ENCODE measurements at regions not wholly inside any gene's neighbourhood (a gene's known extent, or its start where the extent isn't known, plus 50 kb on each side); places are given as distances from the start of the nearest gene placed in this dataset.

DNA sequence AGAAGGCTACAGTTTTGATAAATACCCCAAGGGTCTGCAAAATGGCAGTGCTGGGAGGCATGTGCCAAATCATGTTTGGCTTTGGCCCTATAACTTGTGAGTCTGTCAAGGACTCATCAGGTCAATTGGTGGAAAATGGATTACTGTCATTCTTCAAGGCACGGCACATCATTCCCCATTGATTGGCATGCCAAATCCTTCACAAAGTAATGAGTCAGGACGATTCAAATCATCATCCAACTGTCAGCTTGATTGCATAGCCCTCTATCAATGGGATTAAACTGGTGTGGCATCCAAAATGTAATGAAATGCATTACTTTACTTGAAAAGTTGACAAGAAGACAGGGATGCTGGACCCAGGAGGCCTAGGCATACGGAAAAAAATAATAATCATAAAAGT lies 441.6 kb upstream of the PIK3C3 start:
- TF ChIP-seq CTCF (IDR thresholded peaks at IDR 0.05; ENCODE audit: borderline replicate concordance, extremely low read depth, insufficient read depth) = no peak
- no peak for DNase-seq
- no peak overlapping the region for H3K9ac ChIP-seq (ENCODE audit: low read length in 3 of 3)
- no peaks in the 10 kb centered on the region for H3K27me3 ChIP-seq (ENCODE audit: control insufficient read depth, insufficient read depth, low read length)
- intact Hi-C loops (cut with DNase I) = no loop called here
- no peaks in the 10 kb centered on the region for H3K9me3 ChIP-seq (ENCODE audit: control insufficient read depth in 2 of 3, insufficient read depth in 1 of 3, low read length in 3 of 3)
- H3K36me3 ChIP-seq (ENCODE audit: control insufficient read depth in 2 of 3, insufficient read depth in 3 of 3, low read length in 3 of 3) = no peaks in the 10 kb centered on the region
- FAIRE-seq = no peak
- no peak overlapping the region for H3K27ac ChIP-seq (ENCODE audit: low read depth in 2 of 2, low read length in 2 of 2)
- H3K4me3 ChIP-seq (ENCODE audit: low read length in 3 of 3) = no peak overlapping the region
- H3K4me1 ChIP-seq (ENCODE audit: control insufficient read depth in 2 of 3, insufficient read depth in 2 of 3, low read depth in 1 of 3, low read length in 3 of 3) = no peaks in the 10 kb centered on the region

- intact Hi-C loops (cut with DNase I) = no loop called here
- H3K36me3 ChIP-seq (ENCODE audit: control insufficient read depth in 2 of 3, insufficient read depth in 3 of 3, low read length in 3 of 3) = no peaks in the 10 kb centered on the region
- no peak for FAIRE-seq
- no peak for DNase-seq
- H3K4me3 ChIP-seq (ENCODE audit: low read length in 3 of 3) = no peak overlapping the region
- TF ChIP-seq CTCF (IDR thresholded peaks at IDR 0.05; ENCODE audit: borderline replicate concordance, extremely low read depth, insufficient read depth) = no peak
- H3K27ac ChIP-seq (ENCODE audit: low read depth in 2 of 2, low read length in 2 of 2) = no peak overlapping the region
- no peak overlapping the region for H3K9ac ChIP-seq (ENCODE audit: low read length in 3 of 3)
- H3K4me1 ChIP-seq (ENCODE audit: control insufficient read depth in 2 of 3, insufficient read depth in 2 of 3, low read depth in 1 of 3, low read length in 3 of 3) = no peaks in the 10 kb centered on the region
- H3K27me3 ChIP-seq (ENCODE audit: control insufficient read depth, insufficient read depth, low read length) = no peaks in the 10 kb centered on the region
- no peaks in the 10 kb centered on the region for H3K9me3 ChIP-seq (ENCODE audit: control insufficient read depth in 2 of 3, insufficient read depth in 1 of 3, low read length in 3 of 3)
These were observed 450.7 kb upstream of the PIK3C3 start for GRCh38 chr18:41504316-41504715.

GRCh38 chr18:41501848-41502247 lies 453.2 kb upstream of the PIK3C3 start:
- Histone ChIP-seq H3K9me3 (ENCODE audit: control insufficient read depth in 2 of 3, insufficient read depth in 1 of 3, low read length in 3 of 3) (no peaks in the 10 kb centered on the region), H3K27ac (ENCODE audit: low read depth in 2 of 2, low read length in 2 of 2) (no peak overlapping the region), H3K27me3 (ENCODE audit: control insufficient read depth, insufficient read depth, low read length) (no peaks in the 10 kb centered on the region), H3K9ac (ENCODE audit: low read length in 3 of 3) (no peak overlapping the region), H3K4me3 (ENCODE audit: low read length in 3 of 3) (no peak overlapping the region), H3K4me1 (ENCODE audit: control insufficient read depth in 2 of 3, insufficient read depth in 2 of 3, low read depth in 1 of 3, low read length in 3 of 3) (no peaks in the 10 kb centered on the region), H3K36me3 (ENCODE audit: control insufficient read depth in 2 of 3, insufficient read depth in 3 of 3, low read length in 3 of 3) (no peaks in the 10 kb centered on the region)
- intact Hi-C loops (cut with DNase I) = no loop called here
- no peak for TF ChIP-seq CTCF (IDR thresholded peaks at IDR 0.05; ENCODE audit: borderline replicate concordance, extremely low read depth, insufficient read depth)
- DNase-seq = no peak
- FAIRE-seq = no peak

DNA sequence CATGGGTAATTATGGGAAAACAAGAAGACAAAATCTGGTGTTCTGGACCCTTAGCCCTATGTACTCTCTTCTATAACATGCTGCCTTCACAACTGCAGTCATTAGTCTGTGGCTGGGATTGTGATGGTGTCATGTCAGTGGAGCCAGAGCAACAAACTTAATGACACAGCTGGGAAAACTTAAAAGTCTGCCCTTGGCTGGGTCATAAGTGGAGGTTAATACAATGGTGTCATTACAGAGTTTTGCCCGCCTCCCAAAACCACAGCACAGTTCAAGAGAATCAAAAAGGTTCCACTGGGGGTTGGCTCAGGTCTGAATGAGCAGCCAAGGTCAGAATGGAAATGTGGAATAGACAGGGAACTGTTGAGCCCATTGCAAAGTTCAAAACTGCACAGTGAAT lies 455.7 kb upstream of the PIK3C3 start:
- DNase-seq = no peak
- intact Hi-C loops (cut with DNase I) = no loop called here
- H3K9ac ChIP-seq (ENCODE audit: low read length in 3 of 3) = no peak overlapping the region
- H3K4me1 ChIP-seq (ENCODE audit: control insufficient read depth in 2 of 3, insufficient read depth in 2 of 3, low read depth in 1 of 3, low read length in 3 of 3) = no peaks in the 10 kb centered on the region
- no peak for TF ChIP-seq CTCF (IDR thresholded peaks at IDR 0.05; ENCODE audit: borderline replicate concordance, extremely low read depth, insufficient read depth)
- H3K27me3 ChIP-seq (ENCODE audit: control insufficient read depth, insufficient read depth, low read length) = no peaks in the 10 kb centered on the region
- no peak for FAIRE-seq
- H3K27ac ChIP-seq (ENCODE audit: low read depth in 2 of 2, low read length in 2 of 2) = no peak overlapping the region
- no peaks in the 10 kb centered on the region for H3K9me3 ChIP-seq (ENCODE audit: control insufficient read depth in 2 of 3, insufficient read depth in 1 of 3, low read length in 3 of 3)
- H3K36me3 ChIP-seq (ENCODE audit: control insufficient read depth in 2 of 3, insufficient read depth in 3 of 3, low read length in 3 of 3) = no peaks in the 10 kb centered on the region
- H3K4me3 ChIP-seq (ENCODE audit: low read length in 3 of 3) = no peak overlapping the region
